ENCODE measurements at regions not wholly inside any gene's neighbourhood (a gene's known extent, or its start where the extent isn't known, plus 50 kb on each side); places are given as distances from the start of the nearest gene placed in this dataset.

- Histone ChIP-seq H3K27ac (no peak overlapping the region), H3K79me2 (ENCODE audit: insufficient read depth, low read depth) (no peaks in the 10 kb centered on the region), H3K4me2 (no peak overlapping the region), H3K27me3 (ENCODE audit: insufficient read depth, low read depth) (no peaks in the 10 kb centered on the region), H3K36me3 (ENCODE audit: insufficient read depth) (no peaks in the 10 kb centered on the region), H2AFZ (ENCODE audit: low read depth) (no peak overlapping the region), H3K4me3 (IDR thresholded peaks at IDR 0.05; ENCODE audit: insufficient read depth, low read depth, low read length) (no peak overlapping the region), H3K9ac (no peak overlapping the region), H3K4me1 (ENCODE audit: low read depth, poor library complexity, severe bottlenecking) (no peaks in the 10 kb centered on the region), H4K20me1 (ENCODE audit: insufficient read depth) (no peaks in the 10 kb centered on the region)
- TF ChIP-seq CTCF (conservative IDR thresholded peaks at IDR 0.05; ENCODE audit: low read depth, low read length): no peak
Measured at GRCh38 chr7:32679192-32679591, 183.9 kb downstream of the AVL9 start.

- TF ChIP-seq CTCF (conservative IDR thresholded peaks at IDR 0.05; ENCODE audit: low read depth, low read length): no peak
- Histone ChIP-seq H2AFZ (ENCODE audit: low read depth) (no peak overlapping the region), H3K4me1 (ENCODE audit: low read depth, poor library complexity, severe bottlenecking) (peaks cover 4% of the 10 kb centered on the region)
Measured at GRCh38 chr7:32677593-32677992, 182.3 kb downstream of the AVL9 start.

DNA sequence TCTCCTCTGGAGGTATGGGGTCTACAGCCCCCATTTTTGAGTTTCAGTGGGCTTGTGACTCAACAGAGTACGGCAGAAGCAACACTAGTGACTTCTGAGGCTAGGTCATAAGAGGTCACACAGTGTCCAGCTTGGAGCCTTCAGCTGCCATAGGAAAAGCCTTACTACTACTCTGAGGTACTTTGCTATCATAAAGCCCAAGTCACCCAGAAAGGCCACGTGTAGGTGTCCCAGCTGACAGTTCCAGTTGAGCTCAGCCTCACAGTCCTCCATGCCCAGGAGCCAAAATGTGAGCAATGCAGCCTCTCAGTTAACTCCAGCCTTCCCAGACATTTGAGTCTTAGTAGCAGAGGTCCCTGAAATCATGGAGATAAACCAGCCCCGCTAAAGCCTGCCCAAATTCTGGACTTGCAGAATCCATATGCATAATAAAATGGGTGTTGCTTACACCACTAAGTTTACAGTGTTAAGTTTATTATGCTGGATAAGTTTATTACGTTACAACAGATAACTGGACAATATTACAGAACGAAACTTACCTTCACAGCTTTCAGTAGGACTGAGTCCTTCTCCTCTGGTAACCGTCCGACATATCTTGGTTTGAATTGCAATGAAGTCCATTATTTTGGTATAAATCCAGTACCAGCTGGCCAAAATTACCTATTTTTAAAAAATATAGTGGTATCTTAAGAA, 181.1 kb downstream of the AVL9 start:
- TF ChIP-seq CTCF (conservative IDR thresholded peaks at IDR 0.05; ENCODE audit: low read depth, low read length): no peak
- H3K4me2 ChIP-seq: no peak overlapping the region
- no peak overlapping the region for H2AFZ ChIP-seq (ENCODE audit: low read depth)
- H3K27ac ChIP-seq: no peak overlapping the region
- H3K36me3 ChIP-seq (ENCODE audit: insufficient read depth): no peaks in the 10 kb centered on the region
- H3K9ac ChIP-seq: no peak overlapping the region
- H3K4me1 ChIP-seq (ENCODE audit: low read depth, poor library complexity, severe bottlenecking): peaks cover 4% of the 10 kb centered on the region
- no peak overlapping the region for H3K4me3 ChIP-seq (IDR thresholded peaks at IDR 0.05; ENCODE audit: insufficient read depth, low read depth, low read length)
- H3K27me3 ChIP-seq (ENCODE audit: insufficient read depth, low read depth): no peaks in the 10 kb centered on the region
- no peaks in the 10 kb centered on the region for H3K79me2 ChIP-seq (ENCODE audit: insufficient read depth, low read depth)
- H4K20me1 ChIP-seq (ENCODE audit: insufficient read depth): no peaks in the 10 kb centered on the region

More at GRCh38 chr7:32677593-32677992, 182.3 kb downstream of the AVL9 start:
- Histone ChIP-seq H4K20me1 (ENCODE audit: insufficient read depth) (no peaks in the 10 kb centered on the region), H3K36me3 (ENCODE audit: insufficient read depth) (no peaks in the 10 kb centered on the region), H3K27me3 (ENCODE audit: insufficient read depth, low read depth) (no peaks in the 10 kb centered on the region), H3K4me3 (IDR thresholded peaks at IDR 0.05; ENCODE audit: insufficient read depth, low read depth, low read length) (no peak overlapping the region), H3K4me2 (no peak overlapping the region), H3K79me2 (ENCODE audit: insufficient read depth, low read depth) (no peaks in the 10 kb centered on the region), H3K9ac (no peak overlapping the region), H3K27ac (no peak overlapping the region)

- no peaks in the 10 kb centered on the region for H3K79me2 ChIP-seq (ENCODE audit: insufficient read depth, low read depth)
- H3K4me1 ChIP-seq (ENCODE audit: low read depth, poor library complexity, severe bottlenecking): peaks cover 4% of the 10 kb centered on the region
- H3K9ac ChIP-seq: no peak overlapping the region
- H3K27ac ChIP-seq: no peak overlapping the region
- no peak for TF ChIP-seq CTCF (conservative IDR thresholded peaks at IDR 0.05; ENCODE audit: low read depth, low read length)
- H4K20me1 ChIP-seq (ENCODE audit: insufficient read depth): no peaks in the 10 kb centered on the region
- H2AFZ ChIP-seq (ENCODE audit: low read depth): no peak overlapping the region
- H3K36me3 ChIP-seq (ENCODE audit: insufficient read depth): no peaks in the 10 kb centered on the region
- H3K27me3 ChIP-seq (ENCODE audit: insufficient read depth, low read depth): no peaks in the 10 kb centered on the region
- no peak overlapping the region; the same call in 1 of the 2 replicates for H3K4me2 ChIP-seq
- no peak overlapping the region for H3K4me3 ChIP-seq (IDR thresholded peaks at IDR 0.05; ENCODE audit: insufficient read depth, low read depth, low read length)
Measured at GRCh38 chr7:32673275-32673983, 178.1 kb downstream of the AVL9 start.

All from KMS-11 (cell line).